Neural progenitor cell (in vitro differentiated cells): ENCODE measurements at regions not wholly inside any gene's neighbourhood (a gene's known extent, or its start where the extent isn't known, plus 50 kb on each side); places are given as distances from the start of the nearest gene placed in this dataset.

Experiments used
- DNase-seq: peaks from one replicate; pipeline ENCODE4 v3.0.0-alpha.2; 2016; ENCODE audit warnings: low spot score
- H2AFZ ChIP-seq: fragments of 200-600 bp; sonication (generic); replicated peaks from 2 replicates; pipeline ENCODE4 v1.6.1; 2016; ENCODE audit warnings: antibody characterized with exemption
- H3F3A ChIP-seq: fragments of 200-600 bp; sonication (generic); 2 replicates; pipeline ENCODE4 v1.6.1; 2016; ENCODE audit warnings: antibody characterized with exemption, low read depth
- H3K27ac ChIP-seq: fragments of 200-600 bp; sonication (generic); 2 replicates; pipeline ENCODE4 v1.5.1; 2016; ENCODE audit warnings: mild to moderate bottlenecking
- H3K27me3 ChIP-seq: fragments of 200-600 bp; sonication (generic); 2 replicates; pipeline ENCODE4 v1.6.1; 2016; ENCODE audit warnings: mild to moderate bottlenecking, moderate library complexity
- H3K36me3 ChIP-seq: fragments of 200-600 bp; sonication (generic); 2 replicates; pipeline ENCODE4 v1.5.1; 2016
- H3K4me1 ChIP-seq: fragments of 200-600 bp; sonication (generic); 2 replicates; pipeline ENCODE4 v1.6.1; 2016; ENCODE audit warnings: mixed run types
- H3K4me2 ChIP-seq: fragments of 200-600 bp; sonication (generic); 2 replicates; pipeline ENCODE4 v1.6.1; 2016
- H3K4me3 ChIP-seq: fragments of 200-600 bp; sonication (generic); 2 replicates; pipeline ENCODE4 v1.5.1; 2016
- H3K79me2 ChIP-seq: fragments of 200-600 bp; sonication (generic); 2 replicates; pipeline ENCODE4 v1.6.1; 2016; ENCODE audit warnings: low read depth
- H3K9ac ChIP-seq: fragments of 200-600 bp; sonication (generic); 2 replicates; pipeline ENCODE4 v1.6.1; 2016
- H3K9me3 ChIP-seq: fragments of 200-600 bp; sonication (generic); 2 replicates; pipeline ENCODE4 v1.5.1; 2016; ENCODE audit warnings: low read depth
- H4K20me1 ChIP-seq: fragments of 200-600 bp; sonication (generic); 2 replicates; pipeline ENCODE4 v1.6.1; 2016; ENCODE audit warnings: low read depth
- H3K27ac Mint-ChIP-seq: 3 replicates; pipeline ENCODE4 v1.8.0; 2021; ENCODE audit warnings: mixed read lengths
- H3K27me3 Mint-ChIP-seq: 2 replicates; pipeline ENCODE4 v1.8.0; 2022; ENCODE audit warnings: low read depth, mild to moderate bottlenecking, inconsistent platforms, moderate library complexity, mixed read lengths; ENCODE audit not compliant: insufficient read depth
- H3K36me3 Mint-ChIP-seq: 3 replicates; pipeline ENCODE4 v1.8.0; 2021; ENCODE audit warnings: mixed read lengths
- H3K4me1 Mint-ChIP-seq: 3 replicates; pipeline ENCODE4 v1.8.0; 2021; ENCODE audit warnings: mixed read lengths
- H3K4me3 Mint-ChIP-seq: 3 replicates; pipeline ENCODE4 v1.8.0; 2021; ENCODE audit warnings: mild to moderate bottlenecking, moderate library complexity, mixed read lengths
- H3K9me3 Mint-ChIP-seq: 3 replicates; pipeline ENCODE4 v1.8.0; 2020; ENCODE audit warnings: mixed read lengths
- CTCF ChIP-seq: fragments of 200-600 bp; sonication (generic); IDR thresholded peaks from 2 replicates; pipeline ENCODE4 v1.5.1; 2017; ENCODE audit warnings: antibody characterized with exemption, mild to moderate bottlenecking
- EZH2 ChIP-seq: fragments of 200-600 bp; sonication (generic); IDR thresholded peaks from 2 replicates; pipeline ENCODE4 v1.6.1; 2017; ENCODE audit warnings: antibody characterized with exemption, mild to moderate bottlenecking, moderate library complexity
- EZH2phosphoT487 ChIP-seq: fragments of 200-600 bp; sonication (generic); IDR thresholded peaks from 2 replicates; pipeline ENCODE4 v1.6.1; 2017; ENCODE audit warnings: antibody characterized with exemption

- Mint-ChIP-seq H3K9me3 (no peaks in the 10 kb centered on the region), H3K4me1 (peaks cover 26% of the 10 kb centered on the region), H3K36me3 (no peaks in the 10 kb centered on the region), H3K27me3 (peaks cover 3% of the 10 kb centered on the region), H3K27ac (no peak overlapping the region), H3K4me3 (no peak overlapping the region)
- Histone ChIP-seq H4K20me1 (no peaks in the 10 kb centered on the region), H3K27me3 (no peaks in the 10 kb centered on the region), H3K9me3 (no peaks in the 10 kb centered on the region), H3K4me2 (no peak overlapping the region), H3K4me3 (no peak overlapping the region), H3K79me2 (no peaks in the 10 kb centered on the region), H2AFZ (no peak overlapping the region), H3K4me1 (peaks cover 35% of the 10 kb centered on the region), H3K27ac (no peak overlapping the region), H3F3A (no peaks in the 10 kb centered on the region), H3K36me3 (no peaks in the 10 kb centered on the region), H3K9ac (no peak overlapping the region)
- no peak for TF ChIP-seq EZH2phosphoT487
- no peak for TF ChIP-seq CTCF
- no peak for TF ChIP-seq EZH2
- no peak for DNase-seq
Observed at GRCh38 chr3:56918111-56918568, 116.4 kb upstream of the ARHGEF3 start.

- Histone ChIP-seq H4K20me1 (no peaks in the 10 kb centered on the region), H3K4me3 (no peak overlapping the region), H3K27me3 (no peaks in the 10 kb centered on the region), H2AFZ (no peak overlapping the region), H3K27ac (no peak overlapping the region), H3K36me3 (no peaks in the 10 kb centered on the region), H3F3A (no peaks in the 10 kb centered on the region), H3K4me2 (no peak overlapping the region), H3K4me1 (peaks cover 35% of the 10 kb centered on the region), H3K79me2 (no peaks in the 10 kb centered on the region), H3K9me3 (no peaks in the 10 kb centered on the region), H3K9ac (no peak overlapping the region)
- Mint-ChIP-seq H3K36me3 (no peaks in the 10 kb centered on the region), H3K27me3 (peaks cover 3% of the 10 kb centered on the region), H3K4me1 (peaks cover 26% of the 10 kb centered on the region), H3K27ac (no peak overlapping the region), H3K4me3 (no peak overlapping the region), H3K9me3 (no peaks in the 10 kb centered on the region)
- no peak for DNase-seq
- TF ChIP-seq EZH2phosphoT487 (no peak), CTCF (no peak), EZH2 (no peak)
Observed at GRCh38 chr3:56917361-56918110, 115.8 kb upstream of the ARHGEF3 start.

- no peak overlapping the region for H3K4me3 ChIP-seq
Observed at GRCh38 chr3:56916716-56917360, 115.1 kb upstream of the ARHGEF3 start.

More at GRCh38 chr3:56916716-56917360, 115.1 kb upstream of the ARHGEF3 start:
- Histone ChIP-seq H3K9me3 (no peaks in the 10 kb centered on the region), H4K20me1 (no peaks in the 10 kb centered on the region), H3K79me2 (no peaks in the 10 kb centered on the region), H3K4me2 (peak overlapping the region; percentile 54), H3K27me3 (no peaks in the 10 kb centered on the region), H3K36me3 (no peaks in the 10 kb centered on the region), H3K4me1 (peaks cover 35% of the 10 kb centered on the region), H2AFZ (no peak overlapping the region), H3K27ac (no peak overlapping the region), H3K9ac (no peak overlapping the region), H3F3A (no peaks in the 10 kb centered on the region)
- peaks cover 3% of the 10 kb centered on the region for H3K27me3 Mint-ChIP-seq
- no peak overlapping the region for H3K4me3 Mint-ChIP-seq
- peaks cover 26% of the 10 kb centered on the region for H3K4me1 Mint-ChIP-seq
- H3K36me3 Mint-ChIP-seq, result no peaks in the 10 kb centered on the region
- no peaks in the 10 kb centered on the region for H3K9me3 Mint-ChIP-seq
- H3K27ac Mint-ChIP-seq, result no peak overlapping the region
- no peak for DNase-seq
- TF ChIP-seq EZH2, result no peak
- no peak for TF ChIP-seq CTCF
- no peak for TF ChIP-seq EZH2phosphoT487
